Ammon's horn (tissue), 1 donor: ENCODE measurements at regions not wholly inside any gene's neighbourhood (a gene's known extent, or its start where the extent isn't known, plus 50 kb on each side); places are given as distances from the start of the nearest gene placed in this dataset.

ENCODE experiments used
- DNase-seq: peaks from one replicate; pipeline ENCODE4 v3.0.0-alpha.2; 2016; ENCODE audit warnings: low spot score

DNA sequence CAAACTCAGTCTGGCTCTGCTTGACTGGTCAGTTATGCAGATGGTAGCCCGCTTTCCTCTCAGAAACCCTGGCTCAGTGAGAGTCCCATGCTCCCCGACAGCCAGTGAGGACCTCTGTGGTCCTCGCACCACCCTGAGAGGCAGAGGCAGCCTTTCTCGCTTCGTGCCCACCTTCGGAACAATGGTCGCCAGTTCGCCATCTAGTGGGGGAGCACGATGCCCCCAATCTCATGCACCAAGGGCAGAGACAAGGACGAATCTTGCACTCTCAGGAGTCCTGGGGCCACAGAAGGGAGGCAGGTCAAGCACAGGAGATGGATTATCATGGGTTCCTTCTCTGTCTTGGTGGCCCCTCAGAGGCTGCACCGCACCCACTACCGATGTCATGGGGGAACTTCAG lies 75.2 kb downstream of the RHCG start:
- no peak for DNase-seq

DNA sequence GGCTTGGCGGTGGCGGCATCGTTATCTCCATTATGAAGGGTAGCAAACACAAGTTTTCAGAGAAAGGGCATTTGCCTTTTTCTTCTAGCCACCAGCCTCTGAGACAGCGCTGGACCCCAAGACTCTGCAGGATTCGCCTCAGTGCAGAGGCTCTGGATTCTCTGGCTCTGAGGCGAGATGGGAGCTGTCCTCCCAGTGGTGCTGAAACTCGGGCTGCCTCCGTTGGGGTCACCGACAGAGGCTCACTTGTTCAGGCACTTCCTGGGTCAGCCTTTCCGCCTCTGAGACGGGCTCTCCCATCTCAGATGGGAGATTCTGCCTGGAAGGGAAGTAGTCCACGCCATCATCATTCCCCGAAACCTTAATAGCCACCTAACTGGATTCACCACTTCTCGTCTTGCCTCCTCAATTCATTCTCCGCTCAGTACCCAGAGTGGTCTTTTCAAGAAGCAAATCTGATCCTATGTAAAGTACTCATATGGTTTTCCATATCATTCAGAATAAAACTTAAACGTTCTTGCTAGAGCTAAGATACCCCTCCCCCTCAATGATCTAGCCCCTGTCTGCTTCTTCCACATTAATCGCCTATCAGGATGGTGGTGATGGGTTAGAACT lies 76.9 kb downstream of the RHCG start:
- no peak for DNase-seq

DNA sequence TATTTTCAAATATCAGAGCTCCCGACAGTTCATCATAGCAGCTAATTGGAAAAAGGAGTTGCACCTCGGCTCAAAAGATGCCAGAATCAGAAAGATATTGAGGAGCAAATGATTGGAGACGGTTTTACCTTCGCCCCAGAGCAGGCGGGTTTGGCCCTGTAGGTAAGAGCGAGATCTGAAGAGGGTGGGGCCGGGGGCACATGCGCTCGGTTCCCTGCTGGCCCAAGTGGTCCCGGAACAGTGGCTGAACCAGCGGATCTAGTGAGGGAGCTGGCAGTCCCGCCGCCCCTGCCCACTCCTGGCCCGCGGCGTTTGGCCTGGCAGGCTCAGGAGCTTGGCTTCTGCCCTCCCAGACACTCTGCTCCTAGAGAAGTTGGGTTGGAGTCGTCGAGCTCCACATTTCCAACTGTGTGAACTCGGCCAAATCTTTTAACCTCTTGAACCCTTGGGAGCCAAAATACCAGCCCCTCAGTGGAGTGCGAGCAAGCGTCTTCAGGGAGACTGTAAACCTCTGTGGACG lies 79.1 kb downstream of the RHCG start:
- DNase-seq = no peak

DNA sequence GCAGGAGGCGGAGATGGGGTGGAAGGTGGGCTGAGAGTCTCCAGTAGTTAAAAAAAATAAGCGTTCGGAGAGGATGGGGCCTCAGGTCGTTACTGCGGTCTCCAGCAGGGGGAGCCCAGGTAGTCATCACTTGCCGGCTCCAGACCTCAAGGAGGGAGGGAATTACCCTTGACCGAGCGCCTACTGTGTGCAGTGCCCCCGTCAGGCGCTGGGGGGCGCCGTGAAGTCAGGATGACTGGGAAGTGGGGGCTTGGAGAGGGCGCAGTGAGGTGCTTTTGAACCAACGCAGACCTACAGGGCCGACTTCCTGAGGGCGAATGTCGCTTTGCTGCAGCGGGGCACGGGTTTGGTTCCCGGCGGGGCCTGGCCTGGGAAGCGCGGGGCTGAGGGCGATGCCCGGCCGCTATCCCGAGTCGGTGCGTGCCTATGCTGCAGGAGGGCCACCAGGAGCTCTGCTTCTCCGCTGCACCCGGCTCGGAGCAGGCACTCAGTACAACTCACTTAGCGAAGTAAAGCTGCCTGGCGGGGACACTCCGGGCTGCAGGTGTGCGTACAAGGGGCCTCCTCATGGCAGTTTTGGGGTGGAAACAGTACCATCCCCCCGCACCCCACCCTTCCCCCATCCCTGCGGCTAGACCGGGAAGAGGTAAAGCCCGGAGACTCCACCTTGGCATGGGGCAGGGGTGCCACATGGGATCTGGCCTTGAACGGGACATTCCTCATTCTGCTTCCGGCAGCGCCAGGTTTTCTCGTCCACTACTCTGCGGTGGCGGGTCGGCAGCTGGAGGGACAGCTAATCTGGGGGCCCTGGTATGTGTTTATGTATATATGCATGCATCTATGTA lies 79.8 kb downstream of the RHCG start:
- peak; percentile 61 for DNase-seq

DNA sequence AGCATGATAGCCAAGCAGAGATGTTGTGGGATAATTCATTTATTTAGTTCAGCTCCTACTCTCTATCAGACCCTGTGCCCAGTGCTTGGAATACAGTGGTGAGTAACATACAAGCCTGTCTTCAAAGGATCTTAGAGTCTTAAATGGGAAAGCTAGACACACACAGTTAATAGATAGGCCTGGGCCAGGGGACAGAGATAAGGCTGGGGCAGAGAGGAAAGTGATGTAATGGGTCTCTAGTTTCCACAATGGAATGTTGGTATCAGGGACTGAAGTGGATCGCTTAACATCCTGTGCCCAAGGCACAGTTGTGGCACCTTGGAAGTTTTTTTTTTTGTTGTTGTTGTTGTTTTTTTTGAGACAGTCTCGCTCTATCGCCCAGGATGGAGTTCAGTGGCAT lies 79.9 kb upstream of the POLG start:
- no peak for DNase-seq

DNA sequence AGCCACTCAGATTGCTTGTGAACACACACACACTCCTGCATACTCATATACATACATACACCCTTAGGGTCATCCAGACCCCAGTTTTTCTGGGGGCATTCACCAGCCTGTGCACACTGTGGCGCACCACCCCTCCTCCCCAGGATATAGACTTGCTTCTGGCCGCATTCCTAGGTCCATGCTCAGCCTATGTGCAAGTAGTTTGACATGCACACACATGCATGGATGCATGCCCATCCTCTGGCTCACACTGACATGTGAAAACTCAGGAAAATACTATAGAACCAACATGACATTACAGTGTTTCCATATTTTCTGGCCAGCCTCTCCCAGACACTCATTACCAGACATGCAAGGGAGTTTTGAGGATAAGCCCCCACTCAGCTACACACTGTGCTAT lies 79.3 kb upstream of the POLG start:
- no peak for DNase-seq

DNA sequence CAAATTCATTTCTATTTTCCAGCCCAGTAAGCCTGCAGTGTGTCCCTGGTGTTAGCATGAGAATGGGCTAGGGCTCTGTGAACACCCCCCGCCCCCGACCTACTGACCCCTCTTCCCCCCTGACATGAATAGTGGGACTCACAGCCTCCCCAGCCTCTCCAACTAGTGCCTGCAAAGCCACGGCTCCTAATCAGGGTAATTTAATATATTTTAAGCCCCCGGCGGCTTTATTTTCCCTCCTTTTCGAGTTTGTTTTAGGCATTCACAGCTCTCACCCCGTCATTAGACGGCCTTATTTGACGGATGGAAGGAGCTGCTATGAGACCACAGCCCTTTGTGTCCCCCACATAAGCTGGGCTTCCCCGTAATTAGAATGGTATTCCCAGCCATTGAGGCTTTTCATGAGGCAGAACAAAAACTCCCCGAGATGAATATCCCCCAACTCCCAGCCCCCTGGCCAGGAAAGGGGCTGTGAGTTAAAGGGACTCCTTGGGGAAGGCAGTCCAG lies 78.3 kb upstream of the POLG start:
- DNase-seq = no peak

DNA sequence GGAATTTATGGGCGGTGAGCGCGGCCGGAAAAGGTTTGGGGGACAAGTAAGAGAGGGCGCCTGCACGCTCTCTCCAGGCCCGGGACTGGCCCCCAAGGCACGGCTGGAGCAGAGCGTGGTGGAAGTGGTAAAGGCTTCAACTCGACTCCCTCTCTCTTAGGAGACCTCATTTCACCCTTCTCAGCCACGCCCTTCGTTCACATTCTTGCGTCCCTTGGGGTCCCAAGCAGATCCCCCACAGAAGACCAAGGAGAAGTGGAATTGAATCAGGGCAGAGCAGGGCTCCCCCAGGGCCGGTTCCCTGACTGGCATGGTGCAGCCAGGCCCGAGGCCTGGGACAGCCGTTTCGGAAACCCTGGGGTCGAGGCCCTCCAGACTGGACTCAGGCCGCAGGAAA lies 75.4 kb upstream of the POLG start:
- no peak for DNase-seq

DNA sequence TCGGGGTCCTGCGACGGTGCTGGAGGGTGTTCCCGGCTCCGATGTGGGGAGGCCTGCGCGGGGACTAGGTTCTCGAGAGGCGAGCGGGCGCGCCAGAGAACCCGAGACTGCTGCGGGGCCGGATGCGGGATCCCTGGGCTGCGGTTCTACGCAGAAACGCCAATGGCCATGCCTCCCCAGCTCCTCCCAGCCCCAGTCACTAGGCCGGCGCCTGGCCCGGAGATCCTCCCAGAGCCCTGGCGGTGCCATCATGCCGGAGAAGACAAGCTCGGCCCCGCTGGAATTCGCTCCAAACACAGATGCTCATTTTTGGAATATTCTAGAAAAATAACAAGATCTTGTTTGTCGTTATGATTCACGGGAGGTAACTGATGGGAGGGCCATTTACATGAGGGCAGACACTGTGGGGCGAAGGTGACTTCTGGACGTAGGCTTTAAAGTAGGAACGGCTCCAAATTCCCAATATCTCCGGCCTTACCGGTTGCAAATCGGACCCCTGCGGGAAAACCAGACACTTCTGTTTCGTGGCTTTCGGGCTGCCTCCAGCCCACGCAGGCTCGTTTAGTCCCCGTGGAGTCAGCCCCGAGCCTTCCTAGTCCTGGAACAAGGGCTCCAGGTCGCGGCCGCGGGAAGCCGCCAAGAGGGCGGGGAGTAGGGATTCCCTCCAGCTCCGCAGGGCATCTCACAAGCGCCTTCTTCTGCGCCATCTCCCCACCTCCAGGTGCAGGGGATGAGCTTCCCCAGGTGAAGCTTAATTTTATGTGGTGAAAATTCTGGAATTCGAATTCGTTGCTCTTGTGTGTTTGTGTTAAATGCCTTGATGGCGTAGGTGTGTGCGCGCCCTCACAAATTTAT lies 74.8 kb upstream of the POLG start:
- no peak for DNase-seq

DNA sequence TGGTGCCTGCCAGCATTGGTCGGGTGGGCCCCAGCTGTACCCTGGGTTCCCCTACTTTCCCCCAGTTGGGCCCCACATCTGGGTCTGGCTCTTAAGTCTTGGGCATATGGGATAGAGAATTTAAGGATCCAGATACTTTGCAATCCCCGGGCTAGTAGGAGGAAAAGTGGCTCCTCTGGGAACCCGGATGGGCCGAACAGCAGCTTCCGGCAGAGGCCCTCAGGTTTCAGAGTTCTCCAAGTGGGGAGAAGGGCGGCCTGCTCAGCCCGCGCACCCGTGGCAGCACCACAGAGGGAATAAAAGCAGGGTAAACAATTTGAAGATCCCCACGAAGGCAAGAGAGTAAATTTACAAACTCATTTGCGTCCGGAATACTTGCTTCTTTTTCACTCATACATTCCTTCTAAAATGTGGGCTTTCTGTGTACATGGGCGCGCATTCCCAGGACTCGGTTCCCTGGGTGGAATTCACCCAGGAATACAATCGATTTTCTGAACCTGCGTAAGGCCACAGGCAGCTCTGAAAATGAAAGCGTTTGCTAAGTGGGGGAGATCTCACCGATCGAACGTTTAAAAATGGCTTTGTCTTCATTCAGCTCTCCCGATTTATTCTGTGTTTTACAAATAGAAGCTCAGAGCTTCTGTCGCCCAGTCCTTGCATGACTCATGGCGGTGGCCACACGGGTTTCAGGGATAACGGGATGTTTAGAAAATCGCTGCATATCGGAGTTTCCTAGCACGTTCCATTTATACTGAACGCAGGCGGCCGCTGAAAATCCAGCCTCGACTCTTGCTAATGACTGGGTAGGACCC lies 74.0 kb upstream of the POLG start:
- DNase-seq = no peak

DNA sequence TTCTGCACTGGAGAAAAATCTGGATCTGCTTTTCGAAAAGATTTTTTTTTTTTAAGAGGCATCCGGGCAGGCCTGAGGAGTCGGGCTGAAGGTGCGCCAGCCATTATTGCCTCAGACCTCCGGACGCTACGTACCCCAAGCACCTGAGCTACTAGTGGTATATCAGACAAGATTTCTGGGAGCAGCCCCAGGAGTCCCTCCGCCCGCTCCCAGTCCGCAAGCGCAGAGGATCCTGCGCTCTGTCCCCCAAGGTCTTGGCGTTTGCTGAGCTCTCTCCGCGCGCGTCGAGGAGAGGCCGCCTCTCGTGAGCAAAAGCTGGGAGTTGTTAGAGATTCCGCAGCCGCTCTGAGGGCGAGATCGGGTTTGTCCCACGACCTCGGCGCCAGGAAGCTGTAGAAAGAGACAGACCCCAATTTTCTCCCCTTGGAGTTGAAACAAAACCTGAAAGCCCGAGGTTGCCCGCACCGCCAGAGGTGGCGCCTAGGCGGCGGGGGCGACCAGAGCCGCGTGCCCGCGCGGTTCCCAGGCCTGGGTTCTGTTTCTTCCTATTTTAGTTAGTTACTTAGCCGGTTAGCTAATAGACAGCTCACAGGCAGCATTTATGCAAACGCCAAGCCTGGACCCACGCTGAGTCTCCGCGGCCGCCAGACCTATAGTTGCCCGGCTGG lies 72.5 kb upstream of the POLG start:
- no peak for DNase-seq

DNA sequence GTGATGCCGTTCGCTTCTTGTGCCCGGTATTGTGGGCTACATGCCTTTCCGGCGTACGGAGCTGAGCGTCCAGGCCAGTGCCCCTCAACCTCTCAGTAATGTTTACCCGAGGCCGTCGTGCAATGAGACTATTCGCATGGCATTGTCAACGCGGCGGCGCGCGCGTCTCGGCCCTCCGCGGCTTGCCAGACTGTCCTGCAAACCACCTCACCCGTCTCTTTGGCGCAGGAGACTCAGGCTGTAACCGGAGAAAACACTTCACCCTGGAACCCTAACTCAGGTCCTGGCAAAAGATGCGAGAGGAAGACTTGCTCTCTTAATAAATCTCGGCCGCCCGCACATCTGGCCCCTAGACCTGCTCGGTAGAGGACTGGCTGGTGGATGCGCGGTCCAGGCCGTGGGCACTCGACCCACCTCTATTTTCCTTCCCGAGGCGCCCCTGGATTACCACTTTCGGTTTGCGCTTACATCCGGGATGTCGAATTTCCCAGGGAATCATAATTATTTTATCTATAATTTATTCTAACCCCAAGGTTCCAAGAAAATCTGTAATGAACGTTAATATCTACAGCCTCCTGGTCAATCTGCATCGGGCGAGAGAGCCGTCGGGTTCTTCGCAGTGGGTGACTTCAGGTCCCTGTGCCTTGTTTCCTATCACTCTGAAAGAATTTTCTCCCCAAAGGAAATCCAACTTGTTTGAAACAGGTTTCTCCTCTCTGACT lies 71.8 kb upstream of the POLG start:
- DNase-seq = no peak

DNA sequence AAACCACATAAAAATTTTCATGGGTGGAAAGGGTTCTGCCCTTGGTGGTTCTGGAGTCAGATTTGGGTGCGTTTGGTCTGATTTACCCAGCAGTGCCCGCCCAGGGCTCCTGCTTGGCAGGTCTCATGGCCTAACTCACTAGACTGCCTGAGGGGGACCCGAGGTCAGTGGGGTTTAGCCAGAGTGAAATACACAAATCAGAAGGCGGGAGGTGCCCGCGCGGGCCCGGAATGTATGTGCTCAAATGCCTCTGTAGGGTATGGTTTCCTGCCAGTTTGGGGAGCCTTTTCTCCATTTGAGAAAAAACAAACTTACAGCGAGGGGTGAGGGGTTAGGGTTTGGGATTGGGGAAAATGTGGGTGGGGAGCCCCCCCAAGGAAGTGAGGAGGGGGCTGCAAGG lies 70.9 kb upstream of the POLG start:
- no peak for DNase-seq

DNA sequence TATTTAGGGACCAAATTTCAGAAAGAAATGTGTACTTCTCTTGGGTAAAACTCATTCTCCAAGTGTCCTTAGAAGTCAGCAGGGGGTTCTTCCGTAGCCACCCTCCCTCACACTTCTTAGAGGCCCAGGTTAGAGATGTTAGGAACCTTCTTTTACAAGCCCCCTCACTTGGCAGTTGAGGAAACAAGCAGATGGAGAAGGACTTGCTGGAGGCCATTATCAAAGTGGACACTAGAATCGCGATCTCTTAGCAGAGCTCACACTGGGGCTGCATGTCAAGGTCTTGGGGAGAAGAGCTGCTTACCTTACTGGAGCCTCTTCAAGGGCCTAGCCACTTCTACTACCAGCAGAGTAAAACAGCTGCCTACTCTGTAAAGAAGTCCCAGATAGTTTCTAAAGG lies 69.4 kb upstream of the POLG start:
- DNase-seq = no peak

DNA sequence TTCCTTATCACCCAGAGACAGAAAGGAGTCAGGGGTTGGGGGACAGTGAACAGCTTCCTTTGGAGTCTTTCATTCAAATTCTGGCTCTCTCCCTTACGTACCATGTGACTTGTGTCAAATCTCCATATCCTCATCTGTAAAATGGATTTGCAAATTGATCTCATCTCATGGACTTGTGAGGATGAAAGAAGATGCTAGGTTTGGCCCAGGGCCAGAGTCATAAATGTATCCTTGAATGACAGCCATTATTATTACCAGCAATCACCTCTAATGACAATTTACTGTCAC lies 67.8 kb upstream of the POLG start:
- DNase-seq = no peak

DNA sequence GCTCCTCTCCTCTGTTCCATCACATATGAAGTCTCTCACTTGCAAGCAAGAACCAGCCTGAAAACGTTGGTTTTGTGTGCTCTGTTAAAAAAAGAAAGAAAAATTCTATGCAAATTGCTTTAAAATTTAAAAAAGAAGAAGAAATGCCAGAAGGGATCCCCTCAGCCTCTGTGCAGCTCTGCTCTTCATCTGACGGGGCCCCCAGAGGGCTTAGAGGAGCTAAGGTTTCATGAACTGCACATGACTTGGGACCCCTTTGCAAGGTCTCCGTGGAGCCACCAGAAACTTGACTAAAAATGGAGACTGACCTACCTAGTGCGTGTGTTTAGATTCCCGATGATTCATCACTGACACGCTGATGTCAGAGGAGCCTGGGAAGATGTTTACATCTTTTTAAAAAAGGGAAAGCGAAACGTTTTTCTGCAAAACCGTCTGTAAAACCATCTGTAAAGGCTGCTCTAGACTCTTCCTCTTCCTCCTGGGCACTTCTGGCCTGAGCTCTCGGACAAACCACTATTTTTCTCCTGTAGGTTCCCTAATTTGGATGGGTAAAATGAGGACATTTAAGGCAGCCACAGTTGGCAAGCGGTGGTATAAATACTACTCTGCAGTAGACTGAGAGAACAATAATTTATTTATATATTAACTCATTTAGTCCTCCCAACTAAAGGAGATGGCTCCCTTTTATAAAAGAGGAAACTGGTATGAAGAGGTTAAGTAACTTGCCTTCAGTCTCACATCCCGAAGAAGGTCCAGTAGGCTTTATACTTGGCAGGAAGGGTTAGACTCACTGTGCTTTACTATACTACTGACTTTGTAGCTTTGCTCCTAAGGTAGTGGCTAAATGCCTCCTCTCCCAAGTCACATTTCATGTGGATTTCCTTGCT lies 67.2 kb upstream of the POLG start:
- DNase-seq = no peak

DNA sequence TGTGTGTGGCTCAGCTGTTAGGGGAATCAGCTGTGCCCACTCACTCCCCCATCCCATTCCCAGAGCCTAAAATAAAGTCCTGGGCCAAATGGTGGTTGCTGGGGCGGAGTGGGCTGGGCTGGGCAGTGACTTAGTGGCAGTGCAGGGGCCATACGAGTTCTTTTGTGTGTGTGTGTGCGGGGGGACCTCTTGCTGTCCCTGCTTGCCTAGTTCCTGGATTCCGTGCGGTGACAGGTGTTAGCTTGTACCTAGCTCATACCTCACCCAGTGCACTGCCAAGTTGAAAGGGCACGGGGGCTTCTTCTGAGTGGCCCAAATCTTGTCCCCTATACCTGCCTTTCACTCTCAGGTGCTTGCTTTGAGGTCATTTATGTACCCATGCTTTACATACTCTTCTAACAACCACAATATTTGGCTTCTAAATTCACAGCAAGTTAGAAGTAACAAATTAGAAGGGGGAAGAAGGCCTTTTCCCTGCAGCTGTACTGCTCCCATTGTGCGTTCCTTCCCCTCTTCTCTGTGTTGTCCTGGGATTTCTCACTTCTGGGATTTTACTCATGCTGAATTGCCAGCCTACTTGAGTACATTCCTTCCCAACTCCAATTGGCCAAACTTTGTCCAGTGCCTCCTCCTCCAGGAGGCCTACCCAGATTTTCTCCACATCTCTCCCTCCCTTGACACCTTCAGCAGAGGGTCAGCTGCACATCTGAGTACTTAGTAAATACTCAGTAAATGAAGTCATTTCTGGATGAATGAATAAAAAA lies 66.3 kb upstream of the POLG start:
- DNase-seq = no peak

DNA sequence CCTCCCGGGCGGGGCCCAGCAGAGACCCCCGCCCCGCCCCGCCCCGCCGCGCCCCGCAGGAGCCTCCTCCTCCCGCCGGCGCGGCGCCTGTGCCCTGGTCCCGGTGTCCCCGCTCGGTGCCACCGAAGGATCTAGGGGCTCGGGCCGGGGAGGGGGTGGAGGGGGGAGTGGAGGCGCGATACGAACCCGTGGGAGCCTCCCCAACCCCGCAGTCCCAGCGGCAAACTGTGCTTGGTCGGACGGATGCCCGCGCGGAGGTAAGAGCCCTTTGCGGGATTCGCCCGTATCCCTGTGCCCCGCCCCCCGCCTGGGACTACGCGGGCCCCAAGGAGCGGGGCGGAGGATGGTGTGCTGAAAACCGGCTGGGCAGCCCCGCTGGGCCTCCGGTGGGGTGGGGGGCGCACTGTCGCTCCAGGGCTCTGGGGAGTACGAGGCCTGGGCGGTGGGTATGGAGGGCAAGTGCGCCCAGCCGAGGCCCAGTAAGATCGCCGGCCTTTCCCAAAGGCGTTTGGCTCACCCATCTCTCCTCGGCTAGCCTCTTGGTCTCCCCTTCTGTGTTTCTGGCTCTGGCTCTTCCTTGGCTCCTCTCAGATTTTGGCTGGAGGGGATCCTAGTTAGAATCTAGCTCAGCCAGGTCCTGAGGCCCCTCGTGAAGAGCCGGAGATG lies 65.6 kb upstream of the POLG start:
- DNase-seq = no peak
